Right renal cortex interstitium (tissue), 3 donors: ENCODE measurements at regions not wholly inside any gene's neighbourhood (a gene's known extent, or its start where the extent isn't known, plus 50 kb on each side); places are given as distances from the start of the nearest gene placed in this dataset.
"Not testable (repeated sequence)": the region's sequence is repeated elsewhere in the genome, so short reads cannot be mapped to it uniquely, and the experiment has no call there.

ENCODE experiments used
- DNase-seq, 3 donors: peaks; one replicate each; pipeline ENCODE4 v3.0.0-alpha.2; 2013; ENCODE audit warnings: low read depth in 3 of 3, low spot score in 2 of 3

DNA sequence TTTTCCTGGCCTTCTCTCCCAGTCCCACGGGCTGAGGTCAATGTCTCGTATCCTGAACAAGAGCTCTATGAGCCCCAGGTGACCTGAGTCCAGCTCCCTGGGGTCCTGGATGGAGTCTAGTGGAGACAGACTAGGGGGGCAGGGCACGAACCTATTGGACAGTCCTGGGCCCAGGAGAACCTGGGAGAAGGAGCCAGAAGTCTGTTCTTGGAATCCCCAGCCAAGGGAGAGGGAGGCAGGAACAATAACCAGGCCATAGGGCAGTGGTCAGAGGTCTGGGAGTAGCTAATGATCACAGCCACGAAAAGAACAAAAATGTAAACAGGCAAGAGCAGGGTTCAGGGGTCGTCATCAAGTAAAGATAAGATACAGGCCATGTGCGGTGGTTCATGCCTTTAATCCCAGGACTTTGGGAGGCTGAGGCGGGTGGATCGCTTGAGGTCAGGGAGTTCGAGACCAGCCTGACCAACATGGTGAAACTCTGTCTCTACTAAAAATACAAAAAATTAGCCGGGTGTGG, 60.8 kb downstream of the COPRS start:
- no peak for DNase-seq

DNA sequence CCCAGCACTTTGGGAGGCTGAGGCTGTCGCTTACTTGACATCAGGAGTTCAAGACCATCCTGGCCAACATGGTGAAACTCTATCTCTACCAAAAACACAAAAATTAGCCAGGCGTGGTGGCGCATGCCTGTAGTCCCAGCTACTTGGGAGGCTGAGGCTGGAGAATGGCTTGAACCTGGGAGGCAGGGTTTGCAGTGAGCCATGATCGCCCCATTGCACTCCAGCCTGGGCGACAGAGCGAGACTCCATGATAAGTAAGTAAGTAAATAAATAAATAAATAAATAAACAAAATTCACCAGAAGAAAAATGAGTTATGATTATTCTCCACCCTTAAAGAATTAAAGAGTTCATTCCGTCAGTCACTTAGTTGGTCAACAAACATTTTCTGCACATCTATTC, 63.1 kb downstream of the COPRS start:
- not testable (repeated sequence) for DNase-seq

DNA sequence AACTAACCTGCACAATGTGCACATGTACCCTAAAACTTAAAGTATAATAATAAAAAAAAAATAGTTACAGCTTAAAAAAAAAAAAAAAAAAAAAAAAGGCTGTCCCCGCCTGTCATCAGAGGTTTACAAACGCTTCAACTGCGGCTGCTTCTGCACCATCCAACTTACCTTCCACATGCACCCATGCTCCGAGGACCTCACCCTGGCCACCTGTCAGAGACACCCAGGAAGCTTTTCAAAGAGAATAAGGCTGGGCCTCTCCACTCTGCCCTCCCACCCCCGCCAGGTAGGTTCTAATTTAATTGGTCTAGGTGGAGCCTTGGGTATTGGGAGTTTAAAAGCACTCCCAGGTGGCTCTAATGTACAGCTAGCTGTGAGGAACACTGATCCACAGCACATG, 64.9 kb downstream of the COPRS start:
- no peak for DNase-seq

DNA sequence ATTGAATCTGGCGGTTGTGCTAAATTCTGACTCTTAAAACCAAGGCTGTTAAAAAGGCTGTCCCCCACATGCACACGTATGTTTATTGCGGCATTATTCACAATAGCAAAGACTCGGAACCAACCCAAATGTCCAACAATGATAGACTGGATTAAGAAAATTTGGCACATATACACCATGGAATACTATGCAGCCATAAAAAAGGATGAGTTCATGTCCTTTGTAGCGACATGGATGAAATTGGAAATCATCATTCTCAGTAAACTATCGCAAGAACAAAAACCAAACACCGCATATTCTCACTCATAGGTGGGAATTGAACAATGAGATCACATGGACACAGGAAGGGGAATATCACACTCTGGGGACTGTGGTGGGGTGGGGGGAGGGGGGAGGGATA, 65.4 kb downstream of the COPRS start:
- DNase-seq = not testable (repeated sequence)

DNA sequence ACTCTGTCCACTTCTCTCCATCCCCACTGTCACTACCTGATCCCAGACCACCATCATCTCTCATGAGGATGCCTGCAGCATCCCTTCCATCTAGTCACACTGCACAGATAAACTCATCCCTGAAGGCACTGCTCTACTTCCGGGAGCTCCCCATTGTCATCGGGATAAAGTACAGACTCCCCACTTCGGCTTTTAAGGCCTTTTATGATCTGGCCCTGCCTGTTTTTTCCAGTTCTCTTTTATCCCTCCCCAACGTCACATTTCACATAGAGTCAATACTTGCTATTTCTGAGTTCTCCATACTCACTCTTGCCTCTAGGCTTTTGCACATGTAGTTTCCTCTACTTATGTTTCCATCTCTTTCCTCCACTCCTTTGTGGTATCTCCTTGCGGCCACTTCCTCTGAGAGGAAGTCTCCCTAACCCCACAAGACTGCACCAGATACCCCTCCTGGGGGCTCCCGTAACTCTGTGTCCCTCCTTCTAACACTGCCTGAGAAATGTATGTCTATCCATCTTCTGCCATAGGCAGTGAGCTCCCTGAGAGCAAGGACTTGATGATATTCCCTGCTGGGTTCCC, 66.9 kb downstream of the COPRS start:
- DNase-seq = no peak

DNA sequence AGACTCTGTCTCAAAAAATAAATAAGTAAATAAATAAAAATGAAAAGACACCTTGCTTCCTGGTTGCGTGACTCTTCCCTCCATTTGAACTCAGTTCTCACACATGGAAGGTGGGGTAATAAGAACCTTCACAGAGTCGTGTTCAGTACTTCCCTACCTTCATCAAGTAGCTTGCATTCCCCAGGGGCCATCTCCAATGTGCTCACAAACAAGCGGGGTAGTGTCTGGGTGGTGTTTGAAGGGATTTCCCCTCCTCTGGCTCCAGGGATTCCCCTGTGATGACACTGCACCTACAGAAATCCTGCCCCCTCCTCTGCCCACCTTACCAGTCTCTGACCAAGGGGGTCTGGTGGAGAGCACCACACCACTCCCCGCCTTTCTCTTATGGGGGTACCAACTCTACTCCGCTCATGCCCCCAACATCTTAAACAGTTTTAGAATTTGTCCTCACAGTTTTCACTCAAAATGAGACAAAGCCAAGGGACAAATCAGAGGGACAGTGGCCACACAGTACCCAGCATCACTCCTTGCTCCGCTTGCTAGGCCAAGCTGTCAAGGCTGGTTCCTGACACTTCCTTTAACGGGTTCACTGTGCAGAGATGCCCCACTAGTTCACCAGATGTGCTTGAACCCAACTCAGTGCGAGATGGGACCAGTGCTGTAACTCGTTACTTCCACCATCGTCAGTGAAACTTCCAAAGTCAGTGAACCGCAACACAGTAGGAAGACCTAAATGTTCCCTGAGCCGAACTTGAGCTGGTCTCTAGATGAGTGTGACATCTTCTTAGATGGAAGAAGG, 69.1 kb downstream of the COPRS start:
- DNase-seq = no peak

DNA sequence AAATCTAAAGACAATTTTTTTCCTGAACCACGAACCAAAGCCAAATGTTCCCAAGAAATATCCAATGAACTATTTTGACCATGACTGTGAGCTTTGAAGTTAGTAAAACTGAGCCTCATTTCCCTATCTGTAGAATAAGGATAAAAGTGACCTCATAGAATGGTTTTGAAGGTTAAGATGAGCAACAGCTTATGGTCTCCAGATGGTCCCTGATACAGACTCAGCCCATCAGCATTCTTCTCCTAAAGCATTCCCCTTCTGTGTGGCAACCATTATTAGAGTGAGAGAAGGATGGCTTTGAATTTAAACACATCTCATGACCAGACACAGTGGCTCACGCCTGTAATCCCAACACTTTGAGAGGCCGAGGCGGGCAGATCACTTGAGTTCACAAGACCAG, 70.1 kb downstream of the COPRS start:
- DNase-seq = no peak

DNA sequence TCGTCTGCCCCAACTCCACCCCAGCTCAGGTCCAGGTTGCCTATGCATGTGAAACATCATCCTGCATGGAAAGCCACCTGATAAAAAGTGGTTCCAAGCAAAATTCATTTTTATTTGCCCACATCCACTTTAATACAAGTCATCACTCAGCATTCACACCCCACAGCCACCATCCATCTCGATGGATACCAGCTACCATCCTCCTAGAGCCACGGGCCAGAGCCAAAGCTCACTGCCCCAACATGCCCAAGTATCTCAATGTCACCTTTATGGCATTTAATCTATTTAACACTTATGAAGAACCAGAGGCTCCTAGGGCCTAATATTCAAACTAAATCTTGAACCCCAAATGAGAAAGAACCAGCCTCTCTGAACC, 70.5 kb downstream of the COPRS start:
- no peak for DNase-seq

DNA sequence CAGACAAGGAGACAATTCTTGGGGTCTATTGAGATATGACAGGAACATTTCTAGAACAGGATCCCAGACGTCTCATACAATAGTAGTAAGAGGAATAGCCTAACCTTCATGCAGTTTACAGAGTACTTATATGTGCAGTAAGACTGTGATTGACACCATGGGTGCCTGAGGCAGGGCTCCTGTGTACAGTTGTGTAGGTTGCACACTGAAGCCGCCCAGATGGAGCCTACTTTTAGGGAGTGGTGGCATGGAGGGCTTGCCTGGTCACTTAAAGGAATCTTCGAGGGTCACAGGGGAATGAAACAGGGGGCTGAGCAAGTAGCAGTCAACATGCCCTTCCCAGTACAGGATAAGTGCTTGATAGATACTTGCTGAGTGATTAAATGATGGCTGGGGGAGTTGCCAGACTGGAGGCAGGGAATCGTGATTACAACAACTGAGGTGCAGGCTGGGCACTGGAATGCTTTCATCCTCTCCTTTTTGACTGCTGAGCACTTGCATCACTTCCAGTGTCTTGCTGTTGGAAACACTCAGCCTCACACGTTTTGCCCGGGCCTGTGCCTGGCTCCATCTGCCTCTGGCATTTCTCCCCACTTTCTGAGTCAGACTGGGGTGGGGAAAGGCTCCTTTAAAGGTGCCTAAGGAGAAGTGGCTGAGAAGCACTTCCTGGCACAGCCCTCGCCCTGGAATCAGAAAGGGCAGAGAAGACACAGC, 71.0 kb downstream of the COPRS start:
- no peak for DNase-seq

DNA sequence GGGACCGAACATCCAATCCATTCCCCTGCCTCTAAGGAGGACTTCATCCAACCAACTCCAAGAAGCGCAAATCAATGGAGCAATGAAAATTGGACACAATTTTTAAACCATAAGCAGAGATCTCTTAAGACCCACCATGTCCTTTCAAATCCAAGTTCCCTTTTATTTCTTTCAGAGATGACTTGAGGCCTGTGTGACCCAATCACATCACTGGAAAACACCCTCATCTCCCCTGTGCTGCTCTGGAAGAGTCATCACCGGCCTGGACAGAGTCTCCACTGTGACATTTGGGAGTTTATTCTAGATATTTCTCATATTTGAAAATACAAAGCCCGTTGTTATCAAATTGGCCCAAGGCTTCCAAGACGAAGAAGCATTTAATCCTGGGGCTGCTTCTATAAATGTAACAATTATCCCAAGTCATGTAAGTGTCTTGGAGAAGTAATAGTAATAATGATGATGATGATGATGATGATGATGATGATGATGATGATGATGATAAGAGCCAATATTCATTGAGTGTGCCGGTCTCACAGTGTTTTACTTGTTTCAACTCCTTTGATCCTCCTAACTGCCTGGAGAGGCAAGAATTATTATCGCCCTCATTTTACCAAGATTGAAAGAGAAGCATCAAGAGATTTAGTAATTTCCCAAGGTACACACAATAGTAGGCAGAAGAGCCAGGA, 72.1 kb downstream of the COPRS start:
- no peak for DNase-seq

DNA sequence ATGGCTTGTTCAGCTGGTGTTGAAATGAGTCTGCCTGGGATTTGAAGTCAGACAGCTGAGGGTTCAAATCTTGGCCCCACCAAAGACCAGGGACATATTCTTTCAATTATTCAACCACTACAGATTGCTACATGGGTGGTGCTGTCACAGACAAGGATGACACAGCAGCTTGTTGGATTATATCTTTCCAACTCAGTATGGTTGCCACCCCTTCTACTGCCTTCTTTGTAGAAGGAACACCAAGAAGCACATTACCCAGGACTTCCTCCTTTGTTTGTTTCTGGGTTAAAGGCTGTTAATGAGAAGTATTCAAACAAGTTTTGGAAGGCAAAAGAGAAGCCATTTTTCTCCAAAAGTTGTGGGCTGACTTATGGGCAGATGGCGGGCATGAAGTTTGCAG, 78.6 kb downstream of the COPRS start:
- DNase-seq = no peak

DNA sequence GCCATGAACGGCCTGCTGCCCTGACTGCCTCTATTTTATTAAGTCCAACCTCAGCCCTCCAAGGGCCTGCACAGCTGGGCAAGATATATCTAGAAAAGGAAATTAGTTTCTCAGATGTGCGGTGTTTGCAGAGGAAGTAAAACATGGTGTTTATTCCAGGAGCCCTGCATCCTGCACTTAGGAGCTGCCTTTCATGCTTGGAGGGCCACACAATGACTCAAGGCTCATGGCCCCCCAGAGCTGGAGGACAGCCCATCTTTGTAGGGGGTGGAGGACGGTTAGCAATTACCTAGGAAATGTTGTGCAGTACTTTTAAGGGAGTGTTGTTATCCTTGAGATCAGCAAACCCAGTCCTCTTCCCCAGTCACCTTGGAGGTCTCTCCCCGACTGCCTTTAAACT, 80.5 kb downstream of the COPRS start:
- no peak for DNase-seq

DNA sequence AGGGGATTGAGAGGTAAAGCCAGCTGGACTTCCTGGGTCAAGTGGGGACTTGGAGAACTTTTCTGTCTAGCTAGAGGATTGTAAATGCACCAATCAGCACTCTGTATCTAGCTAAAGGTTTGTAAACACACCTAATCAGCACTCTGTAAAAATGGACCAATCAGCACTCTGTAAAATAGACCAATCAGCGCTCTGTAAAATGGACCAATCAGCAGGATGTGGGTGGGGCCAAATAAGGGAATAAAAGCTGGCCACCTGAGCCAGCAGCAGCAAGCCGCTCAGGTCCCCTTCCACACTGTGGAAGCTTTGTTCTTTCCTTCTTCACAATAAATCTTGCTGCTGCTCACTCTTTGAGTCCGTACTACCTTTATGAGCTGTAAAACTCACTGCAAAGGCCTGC, 87.7 kb downstream of the COPRS start:
- DNase-seq = not testable (repeated sequence)

DNA sequence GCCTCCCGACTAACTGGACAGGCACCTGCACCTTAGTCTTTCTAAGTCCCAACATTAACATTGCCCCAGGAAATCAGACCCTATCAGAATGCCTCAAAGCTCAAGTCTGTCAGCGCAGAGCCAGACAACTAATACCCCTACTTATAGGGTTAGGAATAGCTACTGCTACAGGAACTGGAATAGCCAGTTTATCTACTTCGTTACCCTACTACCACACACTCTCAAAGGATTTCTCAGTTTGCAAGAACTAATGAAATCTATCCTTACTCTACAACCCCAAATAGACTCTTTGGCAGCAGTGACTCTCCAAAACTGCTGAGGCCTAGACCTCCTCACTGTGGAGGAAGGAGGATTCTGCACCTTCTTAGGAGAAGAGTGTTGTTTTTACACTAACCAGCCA, 88.5 kb downstream of the COPRS start:
- not testable (repeated sequence) for DNase-seq

DNA sequence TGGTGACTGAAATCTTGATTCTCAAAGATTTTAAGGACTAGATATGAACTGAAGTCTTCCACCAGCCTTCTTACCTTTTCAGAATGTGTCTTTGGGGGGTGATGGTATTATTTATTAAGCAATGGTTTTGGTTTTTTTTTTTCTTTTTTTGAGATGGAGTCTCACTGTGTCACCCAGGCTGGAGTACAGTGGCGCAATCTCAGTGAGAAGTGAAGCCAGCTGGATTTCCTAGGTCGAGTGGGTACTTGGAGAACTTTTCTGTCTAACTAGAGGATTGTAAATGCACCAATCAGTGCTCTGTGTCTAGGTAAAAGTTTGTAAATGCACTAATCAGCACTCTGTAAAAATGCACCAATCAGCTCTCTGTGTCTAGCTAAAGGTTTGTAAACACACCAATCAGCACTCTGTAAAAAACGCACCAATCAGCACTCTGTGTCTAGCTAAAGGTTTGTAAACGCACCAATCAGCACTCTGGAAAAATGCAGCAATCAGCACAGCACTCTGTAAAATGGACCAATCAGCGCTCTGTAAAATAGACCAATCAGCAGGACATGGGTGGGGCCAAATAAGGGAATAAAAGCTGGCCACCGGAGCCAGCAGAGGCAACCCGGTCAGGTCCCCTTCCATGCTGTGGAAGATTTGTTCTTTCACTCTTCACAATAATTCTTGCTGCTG, 97.1 kb downstream of the COPRS start:
- DNase-seq = not testable (repeated sequence)

DNA sequence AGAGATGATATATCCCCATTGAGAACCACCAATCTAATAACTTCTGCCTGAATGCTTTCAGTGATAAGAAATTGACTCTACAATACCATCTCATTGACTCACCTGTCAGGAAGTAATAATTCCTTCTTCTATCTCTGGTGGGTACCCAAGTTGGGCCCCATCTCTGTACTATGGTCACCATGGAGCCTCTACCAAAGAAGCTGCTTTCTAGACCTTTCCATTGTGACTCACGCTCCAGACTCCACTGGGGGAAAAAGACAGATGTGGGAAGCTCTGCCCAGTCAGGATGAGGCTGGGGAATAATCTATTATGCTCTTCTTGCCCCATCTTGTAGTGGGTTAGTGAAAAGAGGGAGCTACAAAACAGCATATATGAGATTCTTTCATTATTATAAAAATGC, 100.4 kb downstream of the COPRS start:
- DNase-seq = no peak

DNA sequence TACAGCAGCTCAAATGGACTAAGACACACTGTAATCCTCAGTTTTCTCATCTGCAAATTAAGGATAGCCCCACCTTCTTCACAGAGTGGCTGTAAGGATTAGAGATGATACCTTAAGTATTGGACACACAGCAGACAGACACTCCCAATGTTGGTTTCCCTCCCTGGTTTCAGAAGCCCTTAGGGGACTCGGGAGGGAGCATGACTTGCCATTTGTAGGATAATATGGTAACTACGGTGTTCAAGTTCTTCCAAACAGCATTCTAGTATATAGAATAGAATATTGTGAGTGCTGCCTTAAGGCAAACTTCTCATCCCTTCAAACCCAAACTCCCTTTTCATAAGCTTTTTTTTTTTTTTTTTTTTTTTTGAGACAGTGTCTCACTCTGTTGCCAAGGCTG, 101.9 kb downstream of the COPRS start:
- no peak for DNase-seq

DNA sequence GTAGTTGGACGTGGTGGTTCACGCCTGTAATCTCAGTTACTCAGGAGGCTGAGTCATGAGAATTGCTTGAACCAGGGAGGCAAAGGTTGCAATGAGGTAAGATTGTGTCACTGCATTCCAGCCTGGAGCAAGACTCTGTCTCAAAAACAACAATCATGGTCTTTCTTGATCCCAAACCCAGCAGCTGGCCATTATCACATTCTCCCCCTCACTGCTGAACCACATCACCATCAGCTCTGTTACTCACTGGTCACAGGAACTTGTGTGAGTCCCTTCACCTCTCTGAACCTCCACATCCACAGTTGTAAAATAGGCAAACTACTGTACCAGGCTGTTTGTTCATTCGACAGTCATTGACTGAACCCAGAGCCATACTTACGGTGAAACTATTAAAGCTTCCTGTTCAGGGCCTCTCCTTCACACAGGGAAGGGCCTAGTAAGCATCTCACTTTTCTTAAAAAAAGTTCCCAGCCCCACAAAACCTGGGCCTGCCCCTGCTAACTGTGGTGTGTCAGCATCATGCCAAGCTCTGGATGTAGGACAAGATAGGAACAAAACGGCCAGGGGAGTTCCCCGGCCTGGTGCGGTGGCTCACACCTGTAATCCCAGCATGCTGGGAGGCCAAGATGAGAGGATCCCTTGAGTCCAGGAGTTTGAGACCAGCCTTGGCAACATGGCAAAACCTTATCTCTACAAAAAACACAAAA, 104.7 kb downstream of the COPRS start:
- no peak for DNase-seq

DNA sequence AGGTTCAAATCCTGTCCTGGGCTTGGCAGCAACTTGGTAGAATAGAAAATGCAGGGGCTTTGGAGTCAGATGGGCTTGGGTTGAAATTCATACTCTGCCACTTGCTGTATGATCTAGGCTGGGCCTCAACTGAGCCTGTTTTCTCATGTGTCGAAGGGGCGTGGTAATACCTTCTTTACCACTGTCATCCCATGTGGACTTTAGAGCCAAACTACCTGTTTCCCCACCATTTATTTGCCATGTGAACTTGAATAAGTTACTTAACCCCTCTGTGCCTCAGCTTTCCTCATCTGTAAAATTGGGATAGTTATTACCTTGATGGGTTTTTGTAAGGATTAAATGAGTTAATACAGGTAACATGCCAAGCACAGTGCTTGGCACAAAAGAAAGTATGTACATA, 106.0 kb downstream of the COPRS start:
- no peak for DNase-seq

DNA sequence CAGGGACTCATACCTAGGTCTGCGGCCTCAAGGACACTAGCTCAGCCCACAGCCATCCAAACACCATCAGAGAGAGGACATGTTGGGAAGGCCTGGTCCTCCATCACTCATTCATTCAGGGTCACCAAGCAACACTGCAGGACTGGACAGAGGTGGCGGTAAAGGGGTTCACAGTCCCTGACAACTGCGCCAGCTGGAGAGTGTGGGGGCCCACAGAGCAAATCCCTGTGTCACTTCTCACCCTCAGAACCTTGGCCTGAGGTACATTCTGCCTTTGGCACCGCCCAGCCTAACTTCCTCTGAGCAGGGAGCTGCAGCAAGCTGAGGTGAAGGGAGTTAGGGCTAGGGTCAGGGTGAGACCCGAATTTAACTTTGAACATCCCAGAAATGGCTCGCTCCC, 106.5 kb downstream of the COPRS start:
- no peak for DNase-seq
